Osteocyte (in vitro differentiated cells): ENCODE measurements at regions not wholly inside any gene's neighbourhood (a gene's known extent, or its start where the extent isn't known, plus 50 kb on each side); places are given as distances from the start of the nearest gene placed in this dataset.

ENCODE experiments used
- DNase-seq: peaks from one replicate; pipeline ENCODE4 v3.0.0; 2021; ENCODE audit warnings: mixed read lengths; ENCODE audit not compliant: unreplicated experiment; ENCODE audit errors: extremely low spot score
- H3K27ac Mint-ChIP-seq: one replicate; pipeline ENCODE4 v1.8.0; 2021; ENCODE audit warnings: mild to moderate bottlenecking, mixed read lengths; ENCODE audit not compliant: unreplicated experiment
- H3K27me3 Mint-ChIP-seq: one replicate; pipeline ENCODE4 v1.8.0; 2021; ENCODE audit warnings: mixed read lengths; ENCODE audit not compliant: unreplicated experiment
- H3K36me3 Mint-ChIP-seq: one replicate; pipeline ENCODE4 v1.8.0; 2021; ENCODE audit warnings: mixed read lengths; ENCODE audit not compliant: unreplicated experiment
- H3K4me1 Mint-ChIP-seq: one replicate; pipeline ENCODE4 v1.8.0; 2021; ENCODE audit warnings: mixed read lengths; ENCODE audit not compliant: unreplicated experiment
- H3K4me3 Mint-ChIP-seq: one replicate; pipeline ENCODE4 v1.8.0; 2021; ENCODE audit warnings: mild to moderate bottlenecking, moderate library complexity, mixed read lengths; ENCODE audit not compliant: unreplicated experiment
- H3K9me3 Mint-ChIP-seq: one replicate; pipeline ENCODE4 v1.8.0; 2021; ENCODE audit warnings: mixed read lengths; ENCODE audit not compliant: unreplicated experiment
- CTCF ChIP-seq: fragments of 200-600 bp; sonication (generic); IDR thresholded peaks from 2 replicates; pipeline ENCODE4 v1.5.0; 2021; ENCODE audit warnings: antibody characterized with exemption, mild to moderate bottlenecking, moderate library complexity

- Mint-ChIP-seq H3K4me1 (peaks cover 5% of the 10 kb centered on the region), H3K27me3 (peaks cover 14% of the 10 kb centered on the region), H3K4me3 (no peak overlapping the region), H3K27ac (no peak overlapping the region), H3K9me3 (no peaks in the 10 kb centered on the region), H3K36me3 (no peaks in the 10 kb centered on the region)
- no peak for DNase-seq
- TF ChIP-seq CTCF = no peak
These were observed 214.3 kb upstream of the CDKN3 start for GRCh38 chr14:54182419-54183045.

- no peak overlapping the region for H3K27ac Mint-ChIP-seq
- H3K36me3 Mint-ChIP-seq = no peaks in the 10 kb centered on the region
- no peak for TF ChIP-seq CTCF
- peaks cover 18% of the 10 kb centered on the region for H3K4me1 Mint-ChIP-seq
- no peak for DNase-seq
- H3K4me3 Mint-ChIP-seq = no peak overlapping the region
- H3K27me3 Mint-ChIP-seq = no peaks in the 10 kb centered on the region
- H3K9me3 Mint-ChIP-seq = no peaks in the 10 kb centered on the region
These were observed 209.7 kb upstream of the CDKN3 start for GRCh38 chr14:54186821-54187763.

- H3K9me3 Mint-ChIP-seq = no peaks in the 10 kb centered on the region
- no peak for DNase-seq
- H3K36me3 Mint-ChIP-seq = no peaks in the 10 kb centered on the region
- H3K4me1 Mint-ChIP-seq = peaks cover 15% of the 10 kb centered on the region
- TF ChIP-seq CTCF = no peak
- no peak overlapping the region for H3K27ac Mint-ChIP-seq
- H3K27me3 Mint-ChIP-seq = no peaks in the 10 kb centered on the region
- H3K4me3 Mint-ChIP-seq = no peak overlapping the region
These were observed 208.6 kb upstream of the CDKN3 start for GRCh38 chr14:54188064-54188666.

GRCh38 chr14:54189333-54189732 lies 207.5 kb upstream of the CDKN3 start:
- Mint-ChIP-seq H3K4me3 (no peak overlapping the region), H3K27me3 (no peaks in the 10 kb centered on the region), H3K9me3 (no peaks in the 10 kb centered on the region), H3K4me1 (peaks cover 15% of the 10 kb centered on the region), H3K27ac (peak overlapping the region; percentile 35), H3K36me3 (no peaks in the 10 kb centered on the region)
- TF ChIP-seq CTCF = no peak
- DNase-seq = no peak
